GM19328 (cell line): ENCODE measurements at regions not wholly inside any gene's neighbourhood (a gene's known extent, or its start where the extent isn't known, plus 50 kb on each side); places are given as distances from the start of the nearest gene placed in this dataset.
"Not testable (repeated sequence)": the region's sequence is repeated elsewhere in the genome, so short reads cannot be mapped to it uniquely, and the experiment has no call there.

Experiments used
- ATAC-seq: cut with Tn5 transposase; IDR thresholded peaks from one replicate; pipeline ENCODE4 v1.9.1; 2021; ENCODE audit warnings: mild to moderate bottlenecking, moderate library complexity; ENCODE audit not compliant: unreplicated experiment

DNA sequence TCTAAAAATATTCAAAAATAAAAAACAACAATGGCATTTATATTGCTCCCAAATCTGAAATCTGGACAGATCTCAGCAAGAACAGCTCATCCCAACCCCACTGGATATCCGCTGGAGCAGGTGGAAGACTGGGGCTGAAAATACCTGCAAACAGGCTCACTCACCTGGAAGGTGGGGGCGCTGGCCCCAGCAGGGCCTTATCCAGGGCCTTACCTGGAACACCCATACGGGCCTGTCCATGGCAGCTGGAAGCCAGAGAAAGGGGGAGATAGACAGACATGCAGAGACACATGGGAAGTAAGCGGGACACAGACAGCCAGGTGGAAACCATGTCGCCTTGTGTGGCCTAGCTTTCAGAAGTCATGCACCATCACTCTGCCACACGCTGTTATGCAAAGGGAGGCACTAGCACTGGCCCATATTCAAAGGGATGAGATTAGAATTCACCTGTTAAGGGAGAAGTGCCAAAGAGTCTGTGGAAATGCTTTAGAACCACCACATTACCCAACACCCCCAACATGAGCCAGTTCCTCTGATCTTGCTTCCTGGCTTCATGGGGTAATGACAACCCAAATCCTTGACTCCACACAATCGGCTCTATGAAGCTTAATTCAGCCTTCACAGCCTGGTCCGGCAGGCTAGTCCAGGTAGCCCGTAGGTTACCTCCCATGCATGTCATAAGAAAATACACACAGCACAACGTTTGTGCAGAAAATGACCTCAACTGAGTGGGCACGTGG, 99.0 kb upstream of the CDYL start:
- no peak for ATAC-seq

- no peak for ATAC-seq
Observed at GRCh38 chr6:4676016-4676415, 100.2 kb upstream of the CDYL start.

DNA sequence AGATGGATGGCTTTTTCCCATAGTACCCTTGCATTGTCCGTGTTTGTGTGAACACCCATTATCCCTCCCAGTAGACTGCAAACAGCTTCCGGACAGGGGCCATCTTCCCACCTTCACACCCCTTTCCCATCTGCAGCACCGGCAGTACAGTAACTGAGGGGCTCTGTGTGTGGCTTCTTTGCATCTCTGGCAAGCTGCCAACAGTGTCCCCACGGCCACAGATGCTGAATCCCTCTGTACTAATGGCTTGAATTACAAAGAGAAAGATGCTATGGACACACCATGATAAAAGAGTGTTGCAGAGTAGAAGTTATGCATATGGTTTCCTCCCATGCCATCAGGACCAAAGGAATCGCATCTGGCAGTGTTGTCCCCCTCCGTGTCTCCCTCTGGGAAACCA, 101.1 kb upstream of the CDYL start:
- no peak for ATAC-seq

DNA sequence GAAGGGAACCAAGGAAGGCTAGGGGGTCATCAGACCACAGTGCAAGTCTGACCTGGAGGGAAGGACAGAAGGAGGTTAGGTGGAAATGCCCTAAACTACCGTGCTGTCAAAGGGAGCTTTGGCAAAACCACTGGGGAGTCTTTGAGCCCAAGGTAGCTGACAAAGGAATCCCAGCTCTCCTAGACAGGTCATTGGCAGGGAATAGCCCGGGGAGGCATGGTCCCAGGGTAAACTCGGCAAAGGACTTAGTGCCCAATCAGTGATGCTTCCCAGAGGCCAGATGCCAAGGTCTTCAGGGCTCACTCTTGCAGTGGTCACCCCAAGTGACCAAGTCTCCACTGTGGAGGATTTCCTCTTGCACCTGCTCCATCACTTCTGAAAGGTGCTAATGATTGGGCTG, 102.3 kb upstream of the CDYL start:
- no peak for ATAC-seq

DNA sequence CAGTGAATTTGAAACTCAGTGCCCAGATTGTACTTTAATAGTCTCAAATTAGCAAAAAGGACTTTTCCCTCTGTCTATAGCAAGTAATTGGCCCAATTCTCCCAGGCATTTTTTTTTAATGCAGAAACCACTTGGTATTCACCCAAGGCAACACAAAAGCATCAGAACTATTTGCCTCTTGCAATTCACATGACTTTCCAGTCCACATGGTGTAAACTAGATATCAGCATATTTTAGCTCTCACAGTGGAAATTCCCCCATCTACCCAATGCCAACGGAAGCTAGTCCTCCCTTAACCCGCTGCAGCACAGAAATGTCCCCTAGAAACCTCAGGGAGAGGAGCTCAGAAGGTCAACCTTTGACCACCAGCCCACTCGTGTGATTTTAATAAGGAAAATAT, 103.4 kb upstream of the CDYL start:
- no peak for ATAC-seq

DNA sequence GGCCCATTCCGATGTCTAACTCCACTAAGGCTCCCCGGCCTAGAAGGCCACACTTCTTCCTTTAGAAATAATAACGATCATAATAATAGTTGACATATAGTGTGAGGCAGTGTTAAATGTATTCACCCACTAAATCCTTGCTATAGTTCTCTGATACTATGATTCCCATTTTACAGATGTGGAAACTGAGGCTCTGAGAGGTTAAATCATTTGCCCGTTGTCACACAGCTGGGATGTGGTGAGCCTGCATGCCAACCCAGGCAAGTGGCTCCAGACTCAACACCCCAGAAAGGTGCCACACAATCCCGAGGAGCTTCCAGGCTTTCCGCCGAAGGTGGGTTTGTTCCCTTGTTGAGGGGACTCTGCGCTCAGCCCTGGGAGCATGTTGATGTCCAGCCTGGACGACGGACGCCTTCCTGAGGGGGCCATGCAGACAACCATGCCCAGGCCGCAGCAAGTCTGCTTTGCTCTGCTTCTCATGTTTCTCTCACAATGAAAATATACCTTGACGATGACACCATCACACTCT, 104.6 kb upstream of the CDYL start:
- ATAC-seq: no peak

GRCh38 chr6:4670824-4671409, 105.3 kb upstream of the CDYL start:
- no peak for ATAC-seq

DNA sequence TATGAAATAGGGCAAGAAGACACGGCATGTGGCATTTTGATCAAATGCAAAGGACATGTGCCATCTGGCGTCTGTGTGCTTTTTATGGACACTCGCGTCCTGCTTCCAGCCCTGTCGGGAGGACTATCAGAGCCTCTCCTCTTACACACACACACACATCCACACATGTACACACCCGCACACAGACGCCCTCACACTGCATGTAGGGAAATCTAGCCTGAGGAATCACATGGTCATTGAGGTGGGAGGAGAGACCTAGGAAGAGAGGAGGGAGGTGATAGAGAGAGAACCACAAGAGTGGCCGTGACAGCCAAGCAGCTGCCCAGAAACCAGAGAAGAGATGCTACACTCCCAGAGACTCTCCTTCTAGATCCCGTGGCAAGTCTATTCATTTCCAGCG, 105.9 kb upstream of the CDYL start:
- no peak for ATAC-seq

DNA sequence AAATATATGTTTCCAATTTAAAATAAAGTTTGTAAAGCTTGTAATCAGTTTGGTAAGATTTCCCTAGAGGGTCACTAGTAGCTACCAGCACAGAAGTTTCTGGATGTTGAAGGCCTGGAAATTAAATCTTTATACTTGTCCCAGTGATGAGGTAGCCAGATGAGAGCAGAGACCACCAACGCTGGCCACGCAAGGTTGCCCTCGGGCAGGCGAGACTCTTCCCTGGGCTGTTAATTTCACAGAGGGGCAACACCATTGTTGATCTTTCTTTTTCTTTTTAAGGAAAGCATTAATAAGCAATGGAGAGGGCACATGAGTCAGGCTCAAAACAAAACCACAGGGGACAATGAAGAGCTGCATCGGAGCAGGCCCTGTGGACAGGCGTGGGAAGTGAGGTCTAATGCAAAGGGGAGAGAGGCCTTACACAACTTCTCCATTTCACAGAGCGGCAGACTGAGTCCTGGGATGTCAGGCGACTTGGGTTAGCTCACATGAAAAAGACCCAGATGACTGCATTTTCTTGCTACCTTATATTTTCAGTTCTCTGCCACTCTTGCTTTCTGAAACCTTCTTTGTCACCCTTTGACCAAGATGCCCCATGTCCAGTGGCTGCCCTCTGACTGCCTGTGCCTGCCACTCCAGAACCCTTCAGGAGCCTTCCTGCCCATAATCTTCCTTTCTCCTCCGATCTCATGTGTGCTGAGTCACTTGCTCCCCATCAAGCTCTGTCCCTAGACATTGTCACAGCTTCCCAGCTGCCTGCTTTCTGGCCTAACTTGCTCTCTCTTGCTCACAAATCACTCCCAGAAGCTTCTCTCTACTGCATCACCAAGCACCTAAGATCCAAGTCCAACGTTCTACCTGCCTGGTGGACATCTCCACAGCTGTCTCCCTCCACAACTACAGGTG, 107.7 kb upstream of the CDYL start:
- no peak for ATAC-seq

GRCh38 chr6:4667591-4667990, 108.6 kb upstream of the CDYL start:
- ATAC-seq: no peak

DNA sequence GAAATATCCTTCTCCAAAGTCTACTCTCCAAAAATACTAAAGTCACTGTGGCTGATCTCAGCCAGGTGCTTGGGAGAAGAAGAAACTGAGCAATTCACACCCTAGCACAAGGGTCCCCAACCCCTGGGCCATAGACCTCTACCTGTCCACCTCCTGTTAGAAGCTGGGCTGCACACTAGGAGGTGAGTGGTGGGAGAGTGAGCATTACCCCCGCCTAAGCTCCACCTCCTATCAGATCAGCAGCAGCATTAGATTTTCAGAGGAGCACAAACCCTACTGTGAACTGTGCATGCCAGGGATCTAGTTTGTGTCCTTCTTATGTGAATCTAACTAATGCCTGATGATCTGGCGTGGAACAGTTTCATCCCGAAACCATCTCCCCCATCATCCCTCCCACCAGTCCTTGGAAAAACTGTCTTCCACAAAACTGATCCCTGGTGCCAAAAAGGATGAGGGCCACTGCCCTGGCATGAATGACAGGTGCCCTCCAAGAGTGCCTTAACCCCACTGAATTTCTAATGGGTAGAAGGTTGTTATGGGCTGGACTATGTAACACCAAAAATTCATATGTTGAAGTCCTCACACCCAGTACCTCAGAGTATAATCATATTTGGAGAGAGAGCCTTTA, 109.2 kb upstream of the CDYL start:
- ATAC-seq: no peak

DNA sequence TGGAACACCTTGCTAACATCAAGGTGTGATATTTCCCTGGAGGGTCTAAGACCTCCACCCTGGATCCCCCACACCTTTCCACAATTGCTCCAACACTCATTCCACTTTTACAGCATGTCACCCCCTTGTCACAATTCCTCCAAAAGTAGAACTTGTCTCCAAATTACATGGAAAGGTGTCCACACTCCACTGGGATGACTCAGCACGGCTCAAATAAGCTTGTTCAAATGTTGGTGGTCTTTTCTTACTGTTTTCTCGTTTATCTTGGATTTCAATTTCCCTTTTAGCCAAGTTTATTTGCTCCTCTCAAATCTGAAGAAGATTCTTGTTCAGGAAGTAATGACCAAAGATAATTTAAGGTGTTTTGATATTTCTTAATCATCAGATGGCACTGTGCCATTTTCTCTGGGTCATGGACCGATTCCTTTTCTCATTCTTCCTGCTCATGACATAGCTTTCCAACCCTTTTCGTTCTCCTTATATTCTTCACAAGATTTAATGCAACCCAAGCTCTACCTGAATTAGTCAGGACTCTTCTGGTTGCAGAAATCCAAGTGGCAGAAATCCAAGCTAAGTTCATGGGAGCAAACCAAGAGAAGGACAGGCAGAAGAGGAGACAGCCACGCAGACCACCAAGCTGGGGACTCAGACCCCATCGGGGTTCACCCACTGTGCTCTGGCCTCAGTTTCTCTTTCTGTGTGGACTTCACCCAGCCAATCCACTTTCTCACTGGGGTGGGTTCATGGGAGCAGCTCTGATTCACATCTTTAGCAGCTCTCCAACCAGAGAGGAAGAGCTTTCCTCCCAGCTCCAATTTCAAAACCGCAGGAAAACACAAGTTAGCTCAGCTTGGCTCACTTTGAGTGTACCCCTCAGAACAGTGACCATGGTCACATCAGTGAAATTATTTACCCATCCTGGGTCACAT, 110.5 kb upstream of the CDYL start:
- ATAC-seq: no peak

DNA sequence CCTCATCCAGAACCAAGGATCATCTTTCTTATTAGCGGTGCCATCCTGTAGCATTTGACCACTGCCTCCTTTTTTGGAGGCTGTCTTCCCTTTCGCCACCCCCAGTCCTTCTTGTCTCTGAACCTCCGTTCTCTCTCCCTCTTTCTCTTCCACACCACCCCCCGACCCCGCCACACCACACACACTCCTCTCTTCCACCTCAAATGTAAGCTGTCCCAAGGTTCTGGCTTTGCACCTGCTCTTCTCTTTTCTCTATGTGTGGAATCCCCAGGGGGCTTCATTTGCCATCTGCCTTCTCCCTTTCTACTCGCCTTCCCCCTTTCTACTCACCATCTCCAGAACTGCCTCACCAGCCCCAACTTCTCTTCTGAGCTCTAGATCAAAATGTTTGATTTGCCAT, 111.3 kb upstream of the CDYL start:
- ATAC-seq: no peak

DNA sequence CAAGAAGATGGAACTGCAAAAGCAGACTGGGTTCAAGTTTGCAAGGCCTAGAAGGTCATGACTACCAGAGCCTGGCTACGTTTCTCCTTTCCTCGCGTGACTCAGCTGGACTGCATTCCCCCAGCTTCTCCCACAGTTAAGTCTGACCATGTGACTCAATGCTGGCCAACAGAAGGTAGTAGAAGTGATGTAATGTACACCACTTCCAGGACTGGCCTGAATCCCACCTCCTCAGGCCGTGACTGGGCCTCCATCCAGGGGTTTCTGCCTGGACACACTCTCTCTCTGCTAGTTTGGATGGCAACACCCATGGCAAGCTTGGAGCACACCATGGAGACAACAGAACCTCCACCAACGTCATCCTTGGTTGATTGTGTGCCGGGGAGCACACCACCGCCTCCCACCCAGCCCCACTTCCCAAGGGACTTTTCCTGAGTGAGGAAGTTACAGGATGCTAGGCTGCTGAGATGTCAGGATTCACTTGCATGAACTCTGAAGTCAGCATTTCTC, 112.0 kb upstream of the CDYL start:
- ATAC-seq: no peak

GRCh38 chr6:4662886-4663285, 113.3 kb upstream of the CDYL start:
- ATAC-seq: no peak

DNA sequence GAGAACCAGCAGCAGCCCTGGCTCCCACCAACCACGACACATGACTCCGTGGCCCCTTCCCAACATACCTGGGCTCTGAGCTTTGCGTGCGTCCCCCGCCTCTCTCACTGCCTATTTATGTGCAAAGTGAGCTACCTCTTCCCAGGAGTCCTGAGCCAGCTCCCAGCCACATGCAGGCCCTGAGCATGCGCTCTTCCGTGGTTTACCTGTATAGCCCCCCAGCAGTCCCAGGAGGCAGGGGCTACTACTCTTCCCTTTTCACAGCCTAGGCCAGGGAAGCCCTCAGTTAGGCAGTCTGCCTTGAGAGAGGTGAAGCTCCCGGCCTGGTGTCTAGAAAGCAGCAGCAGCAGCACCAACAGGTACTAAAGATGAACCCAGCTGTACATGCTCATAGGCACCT, 114.8 kb upstream of the CDYL start:
- ATAC-seq: no peak

DNA sequence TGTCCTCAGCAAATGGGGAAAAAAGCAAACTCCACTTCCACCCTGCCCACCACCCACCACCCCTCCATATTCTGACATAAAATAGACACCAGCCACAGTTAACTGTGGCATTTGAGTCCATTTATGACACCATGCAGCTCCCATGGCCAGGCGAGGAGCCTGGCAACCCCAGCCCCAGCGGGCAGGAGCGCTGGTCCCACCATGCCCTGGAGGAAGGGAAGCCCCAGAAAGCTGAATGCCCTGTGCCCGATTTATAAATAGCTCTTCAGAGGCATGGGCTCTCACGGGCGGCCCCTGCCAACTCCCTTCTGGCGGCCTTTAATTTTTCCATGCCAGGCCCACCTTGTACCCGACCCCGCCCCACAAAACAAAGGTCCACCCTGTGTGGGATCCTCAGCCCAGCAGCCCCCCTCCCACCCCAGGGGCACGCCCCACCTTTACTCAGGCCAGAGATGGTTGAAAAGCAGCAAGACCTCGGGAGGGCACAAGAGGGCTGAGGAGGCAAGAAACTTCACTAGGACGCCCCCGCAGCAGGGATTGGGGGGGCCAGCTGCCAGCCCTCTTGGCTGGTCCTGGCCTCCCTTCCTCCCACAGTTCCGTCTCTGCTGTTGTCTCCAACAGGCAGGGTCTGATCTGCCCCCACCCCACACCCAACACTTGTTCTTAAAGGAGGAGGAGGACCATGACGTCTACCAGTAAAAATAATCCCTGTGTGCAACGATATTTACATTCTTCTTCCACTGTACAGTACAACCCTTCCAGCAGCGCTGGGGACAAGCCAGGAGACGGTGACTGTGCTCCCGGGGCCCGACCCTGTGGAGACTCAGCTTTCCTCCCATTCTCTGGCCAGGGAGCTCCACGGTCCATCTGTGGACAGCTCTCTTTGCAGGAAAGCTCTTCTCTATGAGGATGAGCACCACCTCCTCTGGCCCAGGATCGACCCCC, 115.6 kb upstream of the CDYL start:
- no peak for ATAC-seq

- ATAC-seq: not testable (repeated sequence)
Observed at GRCh38 chr6:4659719-4660118, 116.5 kb upstream of the CDYL start.

- ATAC-seq: no peak
Observed at GRCh38 chr6:4658486-4658885, 117.7 kb upstream of the CDYL start.
